K562 (cell line): ENCODE measurements at regions not wholly inside any gene's neighbourhood (a gene's known extent, or its start where the extent isn't known, plus 50 kb on each side); places are given as distances from the start of the nearest gene placed in this dataset.

ENCODE experiments used
- FOXM1 ChIP-seq, 2 experiments: fragments of 450-650 bp in 1 of 2; sonication (generic) in 1 of 2; formaldehyde crosslinking in 1 of 2; IDR thresholded peaks; 2 replicates each; pipeline versions ENCODE4 v1.6.1 to v1.9.0; 2017 to 2022; ENCODE audit warnings: low read depth in 2 of 2, mild to moderate bottlenecking in 2 of 2, missing genetic modification reagents in 1 of 2, moderate library complexity in 1 of 2
- RBM25 ChIP-seq: fragments of 200-400 bp; formaldehyde crosslinking; IDR thresholded peaks from 2 replicates; pipeline ENCODE4 v1.6.1; 2018; ENCODE audit warnings: low read length, low read depth, moderate library complexity; ENCODE audit not compliant: severe bottlenecking
- TF ChIP-seq, protein P1 (sequence below), 2 experiments: fragments of 450-650 bp; formaldehyde crosslinking in 1 of 2; IDR thresholded peaks; 2 replicates each; pipeline versions ENCODE4 v1.4.0 to v1.6.1; 2014 to 2020; ENCODE audit warnings: mild to moderate bottlenecking in 2 of 2, borderline replicate concordance in 1 of 2, low read depth in 1 of 2

DNA sequence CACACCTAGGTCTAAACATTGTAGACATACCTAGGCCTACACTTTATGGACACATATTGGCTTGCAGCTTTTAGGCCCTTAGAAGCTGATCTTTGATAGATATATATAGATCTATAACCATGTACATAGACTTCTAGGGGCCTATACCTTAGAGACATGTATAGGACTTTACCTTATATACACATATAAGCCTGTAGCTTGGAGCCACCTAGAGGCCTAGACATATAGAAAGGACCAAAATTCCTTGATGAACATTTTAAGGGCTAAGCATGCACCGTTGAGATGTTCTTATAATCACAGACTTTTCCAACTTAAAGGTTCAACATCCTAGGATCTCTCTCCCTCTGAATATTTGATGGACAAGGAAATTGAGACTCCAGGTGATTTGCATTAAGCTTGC, 371.7 kb upstream of the SASH1 start (continued):
- TF ChIP-seq, protein P1, sequence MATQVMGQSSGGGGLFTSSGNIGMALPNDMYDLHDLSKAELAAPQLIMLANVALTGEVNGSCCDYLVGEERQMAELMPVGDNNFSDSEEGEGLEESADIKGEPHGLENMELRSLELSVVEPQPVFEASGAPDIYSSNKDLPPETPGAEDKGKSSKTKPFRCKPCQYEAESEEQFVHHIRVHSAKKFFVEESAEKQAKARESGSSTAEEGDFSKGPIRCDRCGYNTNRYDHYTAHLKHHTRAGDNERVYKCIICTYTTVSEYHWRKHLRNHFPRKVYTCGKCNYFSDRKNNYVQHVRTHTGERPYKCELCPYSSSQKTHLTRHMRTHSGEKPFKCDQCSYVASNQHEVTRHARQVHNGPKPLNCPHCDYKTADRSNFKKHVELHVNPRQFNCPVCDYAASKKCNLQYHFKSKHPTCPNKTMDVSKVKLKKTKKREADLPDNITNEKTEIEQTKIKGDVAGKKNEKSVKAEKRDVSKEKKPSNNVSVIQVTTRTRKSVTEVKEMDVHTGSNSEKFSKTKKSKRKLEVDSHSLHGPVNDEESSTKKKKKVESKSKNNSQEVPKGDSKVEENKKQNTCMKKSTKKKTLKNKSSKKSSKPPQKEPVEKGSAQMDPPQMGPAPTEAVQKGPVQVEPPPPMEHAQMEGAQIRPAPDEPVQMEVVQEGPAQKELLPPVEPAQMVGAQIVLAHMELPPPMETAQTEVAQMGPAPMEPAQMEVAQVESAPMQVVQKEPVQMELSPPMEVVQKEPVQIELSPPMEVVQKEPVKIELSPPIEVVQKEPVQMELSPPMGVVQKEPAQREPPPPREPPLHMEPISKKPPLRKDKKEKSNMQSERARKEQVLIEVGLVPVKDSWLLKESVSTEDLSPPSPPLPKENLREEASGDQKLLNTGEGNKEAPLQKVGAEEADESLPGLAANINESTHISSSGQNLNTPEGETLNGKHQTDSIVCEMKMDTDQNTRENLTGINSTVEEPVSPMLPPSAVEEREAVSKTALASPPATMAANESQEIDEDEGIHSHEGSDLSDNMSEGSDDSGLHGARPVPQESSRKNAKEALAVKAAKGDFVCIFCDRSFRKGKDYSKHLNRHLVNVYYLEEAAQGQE (IDR thresholded peaks at IDR 0.05; ENCODE audit: borderline replicate concordance): peak; percentile 46; the same call in 1 of the 2 replicates
- TF ChIP-seq, protein P1 (CRISPR knock-in tag; IDR thresholded peaks at IDR 0.05; ENCODE audit: low read depth): no peak
- TF ChIP-seq RBM25 (no peak), FOXM1 (IDR thresholded peaks at IDR 0.05; ENCODE audit: low read depth) (no peak), FOXM1 (CRISPR knock-in tag; IDR thresholded peaks at IDR 0.05; ENCODE audit: low read depth) (no peak)
- TF ChIP-seq, all 486 proteins: peak for 4
